HG03108 (cell line): ENCODE measurements at regions not wholly inside any gene's neighbourhood (a gene's known extent, or its start where the extent isn't known, plus 50 kb on each side); places are given as distances from the start of the nearest gene placed in this dataset.
"Not testable (repeated sequence)": the region's sequence is repeated elsewhere in the genome, so short reads cannot be mapped to it uniquely, and the experiment has no call there.

Experiments used
- ATAC-seq: cut with Tn5 transposase; IDR thresholded peaks from one replicate; pipeline ENCODE4 v1.9.1; 2021; ENCODE audit warnings: moderate library complexity; ENCODE audit not compliant: unreplicated experiment

GRCh38 chr6:170067181-170067641 is 223.7 kb downstream of the DLL1 start:
- no peak for ATAC-seq

GRCh38 chr6:170066679-170067078 is 224.2 kb downstream of the DLL1 start:
- no peak for ATAC-seq

DNA sequence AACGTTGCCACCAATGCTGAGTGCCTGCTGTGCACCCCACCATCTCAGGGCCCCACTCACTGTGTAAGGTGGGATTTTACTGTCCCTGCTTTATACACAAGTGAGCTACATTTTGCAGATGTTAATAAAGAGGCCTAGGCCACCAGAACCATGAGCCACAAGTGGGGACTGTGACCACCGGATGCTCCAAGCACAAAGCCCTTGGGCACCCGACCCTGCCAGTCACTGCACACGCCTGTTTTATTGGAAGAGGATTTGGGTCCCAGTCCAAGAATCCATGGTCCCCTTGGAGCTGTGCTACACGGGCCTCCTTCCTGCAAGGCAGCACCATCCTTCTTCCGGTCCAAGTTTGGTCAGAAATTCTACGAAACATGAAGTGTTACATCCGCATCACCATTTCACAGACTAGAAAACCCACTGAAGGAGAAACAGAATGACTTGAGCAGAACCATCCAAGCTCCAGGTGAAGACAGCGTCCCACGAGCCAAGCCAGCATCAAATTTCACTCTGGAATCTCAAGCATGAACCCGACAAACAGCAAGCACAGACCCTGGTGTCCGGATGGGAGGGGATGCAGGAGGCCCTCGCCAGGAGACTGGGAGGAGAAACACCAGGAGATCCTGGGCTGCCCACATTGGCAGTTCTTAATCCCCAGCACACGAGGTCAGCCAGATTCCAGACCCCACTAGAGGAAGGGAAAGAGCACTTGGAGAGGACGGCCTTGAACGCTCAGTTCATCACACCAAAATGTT is 226.9 kb downstream of the DLL1 start:
- no peak for ATAC-seq

GRCh38 chr6:170063431-170063830 is 227.4 kb downstream of the DLL1 start:
- ATAC-seq, result no peak

DNA sequence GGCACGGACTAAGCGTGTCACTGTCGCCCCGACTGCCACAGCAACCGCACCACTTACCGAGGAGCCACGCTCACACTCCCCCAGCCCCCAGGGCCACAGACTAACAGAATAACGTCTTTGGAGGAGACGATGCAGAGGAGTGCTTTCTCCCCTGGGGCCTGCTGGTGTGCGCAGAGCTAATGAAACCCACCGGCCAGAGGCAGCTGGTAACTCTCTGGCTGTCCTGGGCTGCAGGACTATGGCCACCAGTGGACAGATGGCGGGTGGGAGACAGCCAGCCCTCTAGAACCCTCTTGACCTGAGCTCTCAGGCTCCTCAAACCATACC is 228.0 kb downstream of the DLL1 start:
- ATAC-seq, result no peak

DNA sequence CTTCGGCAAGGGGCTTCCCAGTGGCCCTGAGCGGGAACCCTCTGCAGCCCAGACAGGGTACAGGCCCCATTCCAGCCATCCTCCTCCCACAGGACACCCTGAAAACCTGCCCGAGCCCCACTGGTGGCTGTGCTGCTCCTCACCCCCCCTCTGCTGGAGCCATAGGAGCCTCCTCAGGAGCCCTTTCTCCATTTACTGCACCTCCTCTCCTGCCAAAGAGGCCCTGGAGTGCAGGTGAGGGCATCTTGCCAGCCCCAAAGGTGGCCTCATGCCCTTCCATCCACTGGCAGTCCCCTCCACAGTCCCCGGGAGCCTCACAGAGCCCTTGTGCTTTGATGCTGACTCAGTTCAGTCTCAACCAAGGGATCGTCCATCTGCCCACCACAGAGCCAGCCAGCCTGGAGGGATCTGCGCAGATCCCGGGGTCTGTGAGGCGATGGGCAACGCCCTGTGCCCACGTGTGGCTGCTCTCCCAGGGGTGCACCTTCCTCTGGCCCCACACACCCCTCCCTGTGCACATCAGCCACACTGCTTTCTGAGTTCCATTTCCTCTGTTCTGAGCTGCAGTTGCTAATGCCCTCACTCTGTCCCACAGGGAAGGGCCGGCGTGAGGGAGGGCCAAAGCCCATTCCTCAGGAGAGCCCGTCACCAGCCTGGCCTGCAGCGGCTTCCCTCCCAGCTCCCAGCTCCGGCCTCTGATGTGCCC is 228.5 kb downstream of the DLL1 start:
- no peak for ATAC-seq

DNA sequence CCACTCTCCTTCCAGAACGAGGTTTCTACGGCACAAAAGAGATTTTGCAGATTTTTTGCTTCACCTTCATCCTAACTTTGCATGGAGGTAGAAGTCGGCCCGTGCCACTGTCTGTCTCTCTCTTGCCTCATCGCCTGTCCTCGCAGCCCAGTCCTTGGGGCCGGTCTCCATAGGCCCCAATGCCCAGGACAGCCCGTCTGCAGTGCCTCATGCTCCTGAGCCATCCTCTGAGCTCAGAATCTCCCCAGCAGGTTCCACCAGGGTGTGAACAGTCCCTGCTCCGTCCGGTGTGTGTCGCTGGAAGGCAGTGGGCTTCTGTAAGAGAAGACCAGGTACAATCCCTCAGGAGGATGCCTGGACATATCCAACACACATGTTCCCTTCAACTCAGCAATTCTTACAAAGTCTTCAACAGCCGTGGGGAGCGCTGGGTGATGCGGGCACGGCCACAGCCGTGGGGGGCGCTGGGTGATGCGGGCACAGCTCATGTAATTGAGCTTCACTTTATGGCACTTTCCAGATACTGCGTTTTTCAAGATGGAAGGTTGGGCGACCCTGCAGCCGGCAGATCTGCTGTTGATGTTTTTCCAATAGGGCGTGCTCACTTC is 231.9 kb downstream of the DLL1 start:
- no peak for ATAC-seq

- ATAC-seq, result no peak
Observed at GRCh38 chr6:170057961-170058877, 232.7 kb downstream of the DLL1 start.

DNA sequence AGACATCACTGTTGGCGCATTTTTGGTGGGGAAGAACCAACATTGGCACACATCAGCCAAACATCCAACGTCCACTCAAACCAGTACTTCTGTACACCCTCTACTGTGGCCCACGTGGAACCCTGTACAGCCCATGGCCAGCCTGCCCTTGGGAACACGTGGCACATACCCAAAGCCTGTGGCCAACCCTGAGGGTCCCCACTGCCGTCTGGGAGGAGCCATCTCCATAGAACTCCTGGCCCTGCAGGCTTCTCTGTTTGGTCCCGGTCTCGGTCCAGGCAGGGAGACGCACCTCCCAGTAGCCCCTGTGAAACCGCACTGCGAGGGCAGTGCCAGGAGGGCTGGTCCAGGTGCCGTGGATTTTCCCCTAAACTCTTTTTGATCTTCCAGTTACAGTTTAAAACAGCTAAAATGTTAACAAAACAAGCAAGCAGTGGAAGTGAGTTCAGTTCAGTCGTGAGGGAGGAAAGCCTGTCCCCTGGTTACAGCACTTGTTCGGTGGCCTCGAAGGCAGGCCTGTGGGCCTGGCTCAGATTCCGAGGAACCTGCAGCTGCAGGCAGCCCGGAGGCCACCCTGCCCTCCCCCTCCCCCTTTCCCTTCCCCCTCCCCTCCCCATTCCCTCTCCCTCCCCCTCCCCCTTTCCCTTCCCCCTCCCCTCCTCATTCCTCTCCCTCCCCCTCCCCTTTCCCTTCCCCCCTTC is 233.7 kb downstream of the DLL1 start:
- no peak for ATAC-seq

DNA sequence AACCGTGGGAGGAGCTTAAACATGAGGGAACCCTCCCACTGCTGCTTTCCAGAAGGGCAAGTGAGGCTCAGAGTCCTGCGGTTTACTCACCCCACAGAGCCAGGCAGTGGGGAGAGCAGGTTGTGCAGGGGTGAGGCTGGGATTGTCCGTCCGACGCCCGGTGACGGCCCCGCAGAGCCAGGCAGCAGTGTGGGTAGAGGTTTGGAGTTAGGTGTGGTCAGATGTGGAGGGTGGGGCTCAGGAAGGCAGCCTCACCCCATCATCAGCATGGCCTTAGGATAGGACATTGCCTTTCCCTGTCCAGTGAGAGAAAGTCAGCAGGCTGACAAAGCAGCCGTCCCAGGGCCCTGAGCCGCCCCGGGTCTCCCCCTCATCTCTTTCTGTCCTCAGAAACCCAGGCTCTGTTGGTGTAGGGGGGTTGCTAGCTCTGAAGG is 234.6 kb downstream of the DLL1 start:
- ATAC-seq, result no peak

- not testable (repeated sequence) for ATAC-seq
Observed at GRCh38 chr6:170055797-170056196, 235.1 kb downstream of the DLL1 start.

DNA sequence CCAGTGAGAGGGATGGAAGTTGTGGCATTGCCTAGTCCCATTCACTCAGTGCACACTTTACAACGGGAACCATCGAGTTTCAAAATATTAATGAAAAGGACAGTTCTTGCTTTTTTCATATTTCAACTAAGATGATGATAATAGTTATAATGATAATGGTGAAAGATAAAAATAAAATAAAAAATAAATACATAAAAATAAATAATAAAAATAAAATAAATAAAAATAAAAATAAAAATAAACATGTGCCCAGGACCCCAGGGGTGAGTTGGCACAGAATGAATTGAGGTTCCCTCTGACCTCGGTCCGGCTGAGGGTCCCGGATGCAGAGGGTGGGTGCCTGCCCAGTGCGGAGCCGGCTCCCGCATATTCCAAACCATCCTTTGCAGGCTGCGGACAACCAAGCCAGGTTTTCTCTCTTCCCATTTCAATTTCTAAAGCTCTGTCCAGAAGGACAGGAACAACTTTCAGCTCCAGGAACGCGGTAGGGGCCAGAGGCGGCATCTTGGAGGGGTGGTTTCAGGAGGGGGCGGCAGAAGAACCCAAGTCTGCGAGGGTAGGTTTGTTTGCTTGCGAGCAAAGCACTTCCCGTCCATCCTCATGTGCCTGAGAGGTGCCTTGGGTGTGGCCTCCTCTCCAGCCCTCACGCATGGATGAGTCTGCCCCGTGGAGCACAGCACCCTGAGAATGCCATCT is 236.8 kb downstream of the DLL1 start:
- no peak for ATAC-seq

DNA sequence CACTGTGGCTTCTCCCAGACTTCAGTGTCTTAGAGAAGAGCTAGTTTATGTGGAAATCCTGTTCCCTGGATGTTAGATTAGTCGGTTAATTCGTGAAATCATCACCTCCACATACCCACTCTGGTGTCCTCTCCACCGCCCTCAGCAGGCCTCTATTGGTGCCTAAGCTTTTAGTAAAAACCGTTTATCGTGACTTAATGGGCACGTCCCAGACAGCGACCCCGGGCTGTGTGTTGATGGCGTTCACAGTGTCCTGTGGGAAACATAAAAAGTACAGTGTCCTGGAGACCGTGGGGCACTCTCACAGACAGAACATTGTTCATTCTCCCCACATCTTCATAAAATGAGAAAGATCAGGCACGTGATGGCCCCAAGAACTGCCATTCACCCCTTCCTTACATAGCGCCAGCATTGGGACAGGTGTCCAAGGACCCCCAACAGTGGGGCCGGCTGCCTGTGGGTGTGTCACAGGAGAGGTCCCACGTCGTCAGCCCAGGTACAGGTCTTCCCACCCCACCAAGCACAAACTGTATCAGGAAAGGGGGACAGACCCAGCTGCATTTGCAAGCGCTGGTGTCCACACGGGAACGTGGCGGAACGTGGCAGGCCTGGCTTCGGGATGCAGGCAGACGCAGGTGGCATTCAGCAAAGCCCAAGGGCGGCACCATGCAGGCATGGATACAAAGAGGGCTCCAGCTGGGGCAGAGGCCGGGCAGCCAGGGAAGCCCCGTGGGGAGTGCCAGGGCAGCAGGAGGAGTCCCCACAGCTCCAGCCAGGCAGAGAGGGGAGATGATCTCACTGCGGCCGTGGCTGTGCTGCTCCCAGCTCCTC is 237.7 kb downstream of the DLL1 start:
- no peak for ATAC-seq

DNA sequence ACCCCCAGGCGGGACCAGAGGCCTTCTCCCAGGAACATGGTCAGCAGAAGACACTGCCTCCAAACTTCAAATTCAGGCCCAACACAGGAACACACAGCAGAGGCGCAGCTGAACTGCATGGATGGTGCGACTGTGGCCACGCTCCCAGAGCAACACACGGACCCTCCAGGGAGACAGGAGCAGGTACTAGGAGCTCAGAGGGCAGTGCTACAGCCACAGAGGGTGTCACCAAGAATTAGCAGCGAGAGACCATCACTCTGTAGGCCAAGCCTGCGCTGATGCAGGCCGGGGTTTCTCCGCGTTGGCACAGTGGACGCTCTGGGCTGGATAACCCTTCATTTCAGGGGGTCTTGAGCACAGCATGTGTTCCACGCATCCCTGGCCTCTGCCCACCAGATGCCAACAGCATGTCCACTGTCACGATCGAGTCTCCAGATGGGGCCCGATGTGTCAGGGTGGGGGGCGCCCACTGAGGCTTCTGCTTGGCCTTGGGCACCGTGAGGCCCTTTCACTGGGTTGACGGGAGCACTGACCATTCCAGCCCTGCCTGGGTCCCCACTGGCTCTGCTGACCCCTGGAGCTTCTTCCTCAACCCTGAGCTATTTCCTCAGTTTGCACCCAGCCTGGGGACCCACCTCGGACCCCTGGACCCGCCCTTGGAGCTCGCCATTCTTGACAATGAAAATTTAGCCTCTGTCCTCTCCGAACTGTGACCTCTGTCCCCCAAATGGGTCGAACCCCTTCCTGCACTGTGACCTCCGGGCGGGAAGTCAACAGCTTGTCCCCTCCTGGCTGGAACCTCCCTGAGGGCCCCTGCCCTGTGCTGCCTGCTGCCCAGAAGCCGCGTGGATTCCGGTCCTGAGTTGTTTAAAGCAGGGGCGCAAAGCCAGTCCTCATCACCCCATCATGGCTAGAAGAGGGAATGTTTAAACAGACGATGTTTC is 239.4 kb downstream of the DLL1 start:
- ATAC-seq, result no peak

DNA sequence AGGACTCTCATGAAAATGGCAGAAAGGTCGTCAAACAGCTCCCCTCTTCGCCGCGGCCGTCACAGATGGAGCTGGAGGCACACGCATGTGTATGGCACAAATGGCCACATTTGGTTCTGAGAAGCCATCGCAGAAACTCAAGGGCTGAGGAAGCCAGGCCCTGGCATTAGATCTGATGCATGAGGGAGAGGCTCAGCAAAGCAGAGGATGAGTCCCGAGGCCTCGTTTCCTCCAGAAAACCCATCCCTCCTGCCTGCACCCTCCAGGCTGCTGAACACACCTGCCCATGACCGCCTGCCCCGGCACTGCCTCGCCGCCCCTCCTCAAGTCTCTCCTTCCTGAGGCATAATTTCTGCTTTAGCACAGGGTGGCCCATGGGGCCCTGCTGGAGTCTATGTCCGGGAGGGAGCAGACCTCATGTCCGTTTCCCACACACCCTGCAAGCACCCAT is 240.3 kb downstream of the DLL1 start:
- ATAC-seq, result no peak

GRCh38 chr6:170049641-170050561 is 241.0 kb downstream of the DLL1 start:
- no peak for ATAC-seq
